ENCODE measurements at regions not wholly inside any gene's neighbourhood (a gene's known extent, or its start where the extent isn't known, plus 50 kb on each side); places are given as distances from the start of the nearest gene placed in this dataset.
A peak's percentile ranks its signal among the peaks of the same experiment; 100 is the strongest.

DNA sequence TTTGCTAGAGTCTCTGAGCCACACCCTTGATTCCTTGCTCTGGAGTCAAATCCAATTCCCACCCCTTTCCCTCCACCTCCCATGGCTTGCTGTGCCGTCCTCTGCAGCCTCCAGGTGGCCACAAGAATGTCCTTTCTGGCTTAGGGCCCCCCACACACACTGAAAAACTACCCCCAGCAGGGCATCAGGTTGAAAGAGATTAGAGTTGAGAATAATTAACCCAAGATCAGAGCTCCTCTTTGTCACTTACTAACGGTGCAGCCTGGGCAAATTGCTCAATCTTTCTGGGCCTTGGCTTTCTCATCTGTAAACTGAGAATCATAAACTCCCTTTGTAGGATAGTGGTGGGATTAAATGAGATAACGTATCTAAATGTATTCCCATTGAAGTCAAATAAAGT, 78.5 kb downstream of the MRPL46 start:
- TF ChIP-seq, protein P1, sequence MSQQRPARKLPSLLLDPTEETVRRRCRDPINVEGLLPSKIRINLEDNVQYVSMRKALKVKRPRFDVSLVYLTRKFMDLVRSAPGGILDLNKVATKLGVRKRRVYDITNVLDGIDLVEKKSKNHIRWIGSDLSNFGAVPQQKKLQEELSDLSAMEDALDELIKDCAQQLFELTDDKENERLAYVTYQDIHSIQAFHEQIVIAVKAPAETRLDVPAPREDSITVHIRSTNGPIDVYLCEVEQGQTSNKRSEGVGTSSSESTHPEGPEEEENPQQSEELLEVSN (IDR thresholded peaks at IDR 0.05), result no peak
- 0 out of 2 replicates have a peak, but pooled peaks have one; percentile 5 for TF ChIP-seq CEBPB (IDR thresholded peaks at IDR 0.05; ENCODE audit: low read depth, low read length)
- TF ChIP-seq BCL11A (IDR thresholded peaks at IDR 0.05; ENCODE audit: low read depth in 2 of 2, low read length in 2 of 2), result no peak
- no peak for TF ChIP-seq SIX5 (IDR thresholded peaks at IDR 0.05; ENCODE audit: low read depth, low read length)
- no peak for TF ChIP-seq NANOG (IDR thresholded peaks at IDR 0.05; ENCODE audit: insufficient read depth, low read depth, low read length, poor library complexity, severe bottlenecking)
- no peak for TF ChIP-seq BRCA1 (IDR thresholded peaks at IDR 0.05; ENCODE audit: low read depth, low read length)
- TF ChIP-seq SAP30 (IDR thresholded peaks at IDR 0.05; ENCODE audit: insufficient read depth, insufficient replicate concordance, low read length), result no peak
- TF ChIP-seq BACH1 (IDR thresholded peaks at IDR 0.05; ENCODE audit: low read length), result no peak
- TF ChIP-seq TCF12 (IDR thresholded peaks at IDR 0.05; ENCODE audit: low read depth, low read length), result 0 out of 2 replicates have a peak, but pooled peaks have one; percentile 20
- Histone ChIP-seq H3K36me3 (ENCODE audit: control insufficient read depth in 2 of 4, insufficient read depth in 4 of 4, low read length in 3 of 4) (no peaks in the 10 kb centered on the region), H4K8ac (ENCODE audit: extremely low read depth, insufficient read depth, low read length) (no peak overlapping the region), H2BK12ac (ENCODE audit: low read depth, low read length) (no peak overlapping the region), H2AFZ (ENCODE audit: low read length) (no peak overlapping the region), H3K4me2 (ENCODE audit: insufficient read depth in 1 of 2, low read depth in 2 of 2, low read length in 2 of 2) (no peak overlapping the region), H3K23me2 (ENCODE audit: low read depth, low read length) (no peaks in the 10 kb centered on the region), H3K9me3 (ENCODE audit: insufficient read depth in 2 of 2, low read depth in 1 of 2, low read length in 1 of 2) (0 out of 4 replicates have a peak, but pooled peaks cover 0 to 3% of the 10 kb centered on the region in 2 experiments), H3K18ac (ENCODE audit: extremely low read depth, low read length) (no peak overlapping the region), H4K20me1 (replicated peaks in 1 of 2; ENCODE audit: control insufficient read depth in 1 of 2, insufficient read depth in 2 of 2, low read length in 2 of 2) (no peaks in the 10 kb centered on the region), H3K79me2 (ENCODE audit: control insufficient read depth in 1 of 2, insufficient read depth in 2 of 2, low read length in 2 of 2) (no peaks in the 10 kb centered on the region), H2AK5ac (ENCODE audit: low read depth, low read length) (no peak overlapping the region), H3K4ac (replicated peaks; ENCODE audit: insufficient read length, low read depth, low read length) (no peak overlapping the region), H2BK120ac (replicated peaks; ENCODE audit: low read depth, low read length) (no peak overlapping the region), H3K23ac (ENCODE audit: insufficient read length) (no peak overlapping the region), H2BK5ac (ENCODE audit: low read depth, low read length) (no peak overlapping the region), H3K79me1 (ENCODE audit: low read depth, low read length) (no peaks in the 10 kb centered on the region), H3K4me3 (ENCODE audit: extremely low read depth in 1 of 4, insufficient read depth in 2 of 4, low read depth in 3 of 4, low read length in 4 of 4) (no peak overlapping the region), H4K91ac (replicated peaks; ENCODE audit: insufficient read length, low read length) (no peak overlapping the region), H4K5ac (ENCODE audit: insufficient read length, low read depth, low read length) (no peak overlapping the region), H3K27ac (ENCODE audit: low read depth, low read length) (no peak overlapping the region), H3K27me3 (replicated peaks in 1 of 4; ENCODE audit: control insufficient read depth in 3 of 4, extremely low read depth in 1 of 4, insufficient read depth in 3 of 4, low read length in 3 of 4) (peaks cover 0 to 1% (median 0%) of the 10 kb centered on the region in 4 experiments; a peak in 2 of 7 replicates), H3K4me1 (replicated peaks in 1 of 4; ENCODE audit: control insufficient read depth in 3 of 4, insufficient read depth in 4 of 4, low read length in 3 of 4) (no peaks in the 10 kb centered on the region), H3K9ac (replicated peaks in 1 of 4; ENCODE audit: extremely low read depth in 1 of 4, low read depth in 3 of 4, low read length in 3 of 4) (no peak overlapping the region), H3K56ac (replicated peaks; ENCODE audit: insufficient read length, low read depth, low read length) (no peak overlapping the region), H2BK20ac (ENCODE audit: low read length) (no peak overlapping the region), H3K14ac (ENCODE audit: insufficient read length) (no peak overlapping the region), H2BK15ac (ENCODE audit: low read length) (no peak overlapping the region)
- ChIA-PET CTCF (ENCODE audit: partially characterized antibody) (interaction anchor here (0.9 kb wide), 1 partner anchor 113 kb away, joined by 3 read pairs; no protein-coding TSS in a partner anchor), POLR2A (ENCODE audit: partially characterized antibody) (interaction anchor here (1.3 kb wide), 1 partner anchor 8 kb away, joined by 3 read pairs; no protein-coding TSS in a partner anchor)
- FAIRE-seq (no peak), DNase-seq (ENCODE audit: low read depth in 1 of 2, low spot score in 2 of 2) (no peak)
- 78% methylated on average over 3 of the region's 3 CpGs; no CpG with 5 or more reads in 1 of the 2 experiments for WGBS, 2 experiments (ENCODE audit: extremely low coverage in 1 of 2, insufficient coverage in 1 of 2, insufficient read length in 1 of 2, insufficient replicate concordance in 2 of 2, low coverage in 1 of 2, low lambda C conversion rate in 2 of 2, missing lambda C conversion rate in 1 of 2)
